Activated B cell treated with CpG ODN at 0.5 μM for 24 hours (primary cell): ENCODE measurements at regions not wholly inside any gene's neighbourhood (a gene's known extent, or its start where the extent isn't known, plus 50 kb on each side); places are given as distances from the start of the nearest gene placed in this dataset.

Experiments
- ATAC-seq: fragments of 200-7000 bp; cut with Tn5 transposase; one replicate; pipeline ENCODE4 v1.10.0; 2021; ENCODE audit warnings: low read depth, mild to moderate bottlenecking, moderate library complexity
- CTCF ChIA-PET: fragments of 350-600 bp; sonication (Branson Sonifier 250); formaldehyde crosslinking; loops from one replicate; lab custom pipeline; 2021; ENCODE audit warnings: antibody characterized with exemption; lab: Charles Lee
- POLR2A ChIA-PET: fragments of 350-600 bp; sonication (Branson Sonifier 250); formaldehyde crosslinking; loops from one replicate; lab custom pipeline; 2021; ENCODE audit warnings: antibody characterized with exemption; lab: Charles Lee
- DNase-seq: peaks from one replicate; pipeline ENCODE4 v3.0.0; 2022
- H3K27ac Mint-ChIP-seq: one replicate; pipeline ENCODE4 v1.8.0; 2020; ENCODE audit warnings: mixed read lengths
- H3K27me3 Mint-ChIP-seq: one replicate; pipeline ENCODE4 v1.8.0; 2021; ENCODE audit warnings: mixed read lengths
- H3K36me3 Mint-ChIP-seq: one replicate; pipeline ENCODE4 v1.8.0; 2021; ENCODE audit warnings: low read depth, mixed read lengths
- H3K4me1 Mint-ChIP-seq: one replicate; pipeline ENCODE4 v1.8.0; 2021; ENCODE audit warnings: mixed read lengths
- H3K4me3 Mint-ChIP-seq: one replicate; pipeline ENCODE4 v1.8.0; 2020; ENCODE audit warnings: mild to moderate bottlenecking, mixed read lengths
- H3K9me3 Mint-ChIP-seq: one replicate; pipeline ENCODE4 v1.8.0; 2020; ENCODE audit warnings: mixed read lengths
- CTCF ChIP-seq: fragments of 200-600 bp; IDR thresholded peaks from one replicate; pipeline ENCODE4 v1.8.0; 2022; ENCODE audit warnings: antibody characterized with exemption, mild to moderate bottlenecking
- intact Hi-C: fragments of 100-400 bp; cut with micrococcal nuclease; formaldehyde crosslinking; loops from one replicate; pipeline ENCODE4 v1.15.1; 2024

DNA sequence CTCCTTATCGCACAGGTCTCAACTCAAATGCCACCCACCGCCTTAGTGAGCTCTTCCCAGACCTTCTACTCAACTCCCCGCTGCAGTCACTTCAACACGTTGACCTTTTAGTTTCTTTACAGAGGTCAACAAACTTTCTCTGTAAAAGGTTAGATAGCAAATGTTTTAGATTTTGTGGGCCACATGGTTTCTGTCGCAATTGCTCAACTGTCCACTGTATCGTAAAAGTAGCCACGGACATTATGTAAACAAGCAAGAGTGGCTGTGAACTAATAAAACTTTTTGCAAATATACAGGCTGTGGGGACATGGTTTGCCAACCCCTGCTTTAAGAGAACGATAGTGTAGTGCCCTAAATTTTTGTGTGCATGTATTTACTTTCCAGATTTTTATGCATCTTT lies 247.6 kb upstream of the TSHZ2 start:
- Mint-ChIP-seq H3K4me3 (no peak overlapping the region), H3K27me3 (no peaks in the 10 kb centered on the region), H3K9me3 (no peaks in the 10 kb centered on the region), H3K4me1 (no peaks in the 10 kb centered on the region), H3K27ac (no peak overlapping the region), H3K36me3 (no peaks in the 10 kb centered on the region)
- CTCF ChIA-PET, result no interaction called here
- ATAC-seq, result no peak
- no peak for DNase-seq
- POLR2A ChIA-PET, result no interaction called here
- intact Hi-C loops, result no loop called here
- TF ChIP-seq CTCF, result no peak

- Mint-ChIP-seq H3K4me1 (no peaks in the 10 kb centered on the region), H3K27ac (no peak overlapping the region), H3K4me3 (no peak overlapping the region), H3K9me3 (no peaks in the 10 kb centered on the region), H3K27me3 (no peaks in the 10 kb centered on the region), H3K36me3 (no peaks in the 10 kb centered on the region)
- ATAC-seq (no peak), DNase-seq (no peak)
- CTCF ChIA-PET, result no interaction called here
- intact Hi-C loops, result no loop called here
- POLR2A ChIA-PET, result no interaction called here
- TF ChIP-seq CTCF, result no peak
Measured at GRCh38 chr20:52722926-52723688, 249.1 kb upstream of the TSHZ2 start.

- intact Hi-C loops, result no loop called here
Measured at GRCh38 chr20:52708137-52708536, 264.0 kb upstream of the TSHZ2 start.

DNA sequence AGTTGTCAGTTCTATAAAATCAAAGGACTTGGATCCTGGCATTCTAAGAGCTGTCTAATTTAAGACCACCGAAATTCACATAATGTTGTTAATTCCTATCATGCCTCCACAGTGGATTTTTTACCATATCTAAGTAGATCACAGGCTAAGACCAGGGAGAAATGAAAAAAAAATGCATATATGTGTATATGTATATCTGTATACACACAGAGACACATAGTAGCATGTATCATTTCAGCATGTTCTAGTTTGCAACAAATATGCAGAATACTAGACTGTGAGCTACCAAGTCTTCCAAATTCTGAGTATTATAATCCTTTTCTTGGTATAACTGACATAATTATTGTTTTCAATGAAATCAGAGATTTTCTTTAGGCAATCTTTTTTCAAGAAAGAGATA lies 267.6 kb upstream of the TSHZ2 start:
- intact Hi-C loops, result no loop called here
- POLR2A ChIA-PET, result no interaction called here

More at GRCh38 chr20:52708137-52708536, 264.0 kb upstream of the TSHZ2 start:
- no peak for TF ChIP-seq CTCF
- ChIA-PET POLR2A (no interaction called here), CTCF (no interaction called here)
- no peak for DNase-seq
- Mint-ChIP-seq H3K36me3 (no peaks in the 10 kb centered on the region), H3K4me1 (no peaks in the 10 kb centered on the region), H3K4me3 (no peak overlapping the region), H3K9me3 (peaks cover 3% of the 10 kb centered on the region), H3K27ac (no peak overlapping the region), H3K27me3 (no peaks in the 10 kb centered on the region)
- ATAC-seq, result no peak

GRCh38 chr20:52688345-52688744 lies 283.8 kb upstream of the TSHZ2 start:
- DNase-seq, result no peak
- Mint-ChIP-seq H3K27me3 (no peaks in the 10 kb centered on the region), H3K36me3 (no peaks in the 10 kb centered on the region), H3K9me3 (no peaks in the 10 kb centered on the region), H3K27ac (no peak overlapping the region), H3K4me3 (no peak overlapping the region), H3K4me1 (no peaks in the 10 kb centered on the region)
- ATAC-seq, result no peak
- POLR2A ChIA-PET, result no interaction called here
- intact Hi-C loops, result no loop called here
- CTCF ChIA-PET, result no interaction called here
- no peak for TF ChIP-seq CTCF

More for the DNA sequence above, 267.6 kb upstream of the TSHZ2 start:
- no peak overlapping the region for H3K4me3 Mint-ChIP-seq
- no peaks in the 10 kb centered on the region for H3K36me3 Mint-ChIP-seq
- TF ChIP-seq CTCF, result no peak
- H3K4me1 Mint-ChIP-seq, result no peaks in the 10 kb centered on the region
- no peaks in the 10 kb centered on the region for H3K27me3 Mint-ChIP-seq
- CTCF ChIA-PET, result no interaction called here
- peaks cover 3% of the 10 kb centered on the region for H3K9me3 Mint-ChIP-seq
- DNase-seq, result no peak
- H3K27ac Mint-ChIP-seq, result no peak overlapping the region
- ATAC-seq, result no peak
